Caco-2 (cell line): ENCODE measurements at regions not wholly inside any gene's neighbourhood (a gene's known extent, or its start where the extent isn't known, plus 50 kb on each side); places are given as distances from the start of the nearest gene placed in this dataset.

Experiments
- BruUV-seq: library from RNA; stranded (reverse); fragments of 400-500 nt; replicated peaks from 2 replicates; lab custom pipeline; 2021; lab: Mats Ljungman, UMichigan
- CTCF ChIA-PET: fragments of 300-600 bp; sonication (Branson Sonifier 250); formaldehyde crosslinking; loops from one replicate; lab custom pipeline; 2022; ENCODE audit warnings: antibody characterized with exemption; lab: Charles Lee
- POLR2A ChIA-PET: fragments of 300-600 bp; sonication (Branson Sonifier 250); formaldehyde crosslinking; loops from one replicate; lab custom pipeline; 2022; ENCODE audit warnings: antibody characterized with exemption; lab: Charles Lee
- DNase-seq, 2 experiments: peaks; one replicate each; pipeline versions ENCODE4 v3.0.0 to v3.0.0-alpha.2; 2020 to 2022
- H3K27me3 ChIP-seq: replicated peaks from 2 replicates; pipeline ENCODE4 v1.6.0; 2011; ENCODE audit warnings: low read length; ENCODE audit not compliant: control insufficient read depth, insufficient read depth
- H3K36me3 ChIP-seq: 2 replicates; pipeline ENCODE4 v1.5.1; 2011; ENCODE audit warnings: low read length; ENCODE audit not compliant: control insufficient read depth, insufficient read depth
- H3K4me1 ChIP-seq: fragments of 250-450 bp; sonication (Bioruptor Pico); 2 replicates; pipeline ENCODE4 v1.5.1; 2020; ENCODE audit warnings: mild to moderate bottlenecking
- H3K4me3 ChIP-seq: 2 replicates; pipeline ENCODE4 v1.5.1; 2011; ENCODE audit warnings: low read depth, mild to moderate bottlenecking, control low read depth, low read length
- H3K9me3 ChIP-seq: fragments of 250-450 bp; sonication (Bioruptor Pico); 2 replicates; pipeline ENCODE4 v1.5.1; 2020; ENCODE audit warnings: mild to moderate bottlenecking, moderate library complexity
- H3K27ac Mint-ChIP-seq: one replicate; pipeline ENCODE4 v1.8.0; 2022; ENCODE audit warnings: mixed read lengths; ENCODE audit not compliant: unreplicated experiment
- H3K27me3 Mint-ChIP-seq: one replicate; pipeline ENCODE4 v1.8.0; 2022; ENCODE audit warnings: mixed read lengths; ENCODE audit not compliant: insufficient read depth, unreplicated experiment
- H3K36me3 Mint-ChIP-seq: one replicate; pipeline ENCODE4 v1.8.0; 2022; ENCODE audit warnings: mild to moderate bottlenecking, mixed read lengths; ENCODE audit not compliant: insufficient read depth, unreplicated experiment
- H3K4me1 Mint-ChIP-seq: one replicate; pipeline ENCODE4 v1.8.0; 2022; ENCODE audit warnings: low read depth, mixed read lengths; ENCODE audit not compliant: unreplicated experiment
- H3K4me3 Mint-ChIP-seq: one replicate; pipeline ENCODE4 v1.8.0; 2022; ENCODE audit warnings: mild to moderate bottlenecking, moderate library complexity, mixed read lengths; ENCODE audit not compliant: unreplicated experiment
- H3K9me3 Mint-ChIP-seq: one replicate; pipeline ENCODE4 v1.8.0; 2022; ENCODE audit warnings: mixed read lengths; ENCODE audit not compliant: unreplicated experiment
- intact Hi-C: fragments of 100-400 bp; cut with micrococcal nuclease; formaldehyde crosslinking; loops from one replicate; pipeline ENCODE4 v1.10.0; 2022; ENCODE audit not compliant: unreplicated experiment
- TF ChIP-seq, protein P1 (sequence below), 2 experiments: fragments of 200-600 bp in 1 of 2; IDR thresholded peaks; 1 replicate in 1 of 2; 2 replicates in 1 of 2; pipeline versions ENCODE4 v1.5.1 to v1.8.0; 2011 to 2022; ENCODE audit warnings: antibody characterized with exemption in 1 of 2, control low read depth in 1 of 2, inconsistent platforms in 1 of 2, low read depth in 1 of 2, low read length in 1 of 2, mild to moderate bottlenecking in 1 of 2, moderate library complexity in 1 of 2; ENCODE audit not compliant: insufficient read depth in 1 of 2, severe bottlenecking in 1 of 2, unreplicated experiment in 1 of 2

DNA sequence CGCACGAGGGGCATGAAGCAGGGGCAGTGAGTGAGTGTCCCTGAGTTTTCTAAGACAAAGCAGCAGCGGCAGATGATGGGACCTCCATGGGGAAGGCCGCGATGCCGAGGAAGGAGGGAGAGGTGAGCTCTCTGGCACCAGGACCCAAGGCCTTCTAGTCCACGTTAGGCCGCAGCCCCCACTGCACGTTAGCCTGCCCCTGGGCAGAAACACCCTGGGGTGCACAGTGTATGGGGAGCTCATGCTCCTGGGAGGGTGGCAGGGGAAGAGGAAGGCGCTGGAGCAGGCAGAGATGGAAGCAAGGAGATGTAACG lies 97.3 kb upstream of the IKZF1 start:
- Mint-ChIP-seq H3K36me3 (no peaks in the 10 kb centered on the region), H3K27me3 (peaks cover 39% of the 10 kb centered on the region), H3K9me3 (no peaks in the 10 kb centered on the region), H3K4me3 (no peak overlapping the region), H3K27ac (no peak overlapping the region), H3K4me1 (peaks cover 12% of the 10 kb centered on the region)
- DNase-seq = no peak
- no peaks in the 10 kb centered on the region for H3K36me3 ChIP-seq
- BruUV-seq = no TSS peak
- no peaks in the 10 kb centered on the region for H3K4me1 ChIP-seq
- no peaks in the 10 kb centered on the region for H3K9me3 ChIP-seq
- H3K4me3 ChIP-seq = no peak overlapping the region
- H3K27me3 ChIP-seq = no peaks in the 10 kb centered on the region; the same call in 1 of the 2 replicates
- TF ChIP-seq, protein P1, sequence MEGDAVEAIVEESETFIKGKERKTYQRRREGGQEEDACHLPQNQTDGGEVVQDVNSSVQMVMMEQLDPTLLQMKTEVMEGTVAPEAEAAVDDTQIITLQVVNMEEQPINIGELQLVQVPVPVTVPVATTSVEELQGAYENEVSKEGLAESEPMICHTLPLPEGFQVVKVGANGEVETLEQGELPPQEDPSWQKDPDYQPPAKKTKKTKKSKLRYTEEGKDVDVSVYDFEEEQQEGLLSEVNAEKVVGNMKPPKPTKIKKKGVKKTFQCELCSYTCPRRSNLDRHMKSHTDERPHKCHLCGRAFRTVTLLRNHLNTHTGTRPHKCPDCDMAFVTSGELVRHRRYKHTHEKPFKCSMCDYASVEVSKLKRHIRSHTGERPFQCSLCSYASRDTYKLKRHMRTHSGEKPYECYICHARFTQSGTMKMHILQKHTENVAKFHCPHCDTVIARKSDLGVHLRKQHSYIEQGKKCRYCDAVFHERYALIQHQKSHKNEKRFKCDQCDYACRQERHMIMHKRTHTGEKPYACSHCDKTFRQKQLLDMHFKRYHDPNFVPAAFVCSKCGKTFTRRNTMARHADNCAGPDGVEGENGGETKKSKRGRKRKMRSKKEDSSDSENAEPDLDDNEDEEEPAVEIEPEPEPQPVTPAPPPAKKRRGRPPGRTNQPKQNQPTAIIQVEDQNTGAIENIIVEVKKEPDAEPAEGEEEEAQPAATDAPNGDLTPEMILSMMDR (IDR thresholded peaks at IDR 0.05; ENCODE audit: insufficient read depth in 1 of 2, low read depth in 1 of 2, low read length in 1 of 2, severe bottlenecking in 1 of 2, unreplicated experiment in 1 of 2) = no peak
- CTCF ChIA-PET = no interaction called here
- POLR2A ChIA-PET = no interaction called here
- intact Hi-C loops = loop anchor here (5.0 to 10.0 kb wide), 2 partner anchors 260 to 468 kb away; no protein-coding TSS in a partner anchor

GRCh38 chr7:50206453-50207250 lies 97.9 kb upstream of the IKZF1 start:
- intact Hi-C loops = loop anchor here (5.0 to 10.0 kb wide), 2 partner anchors 261 to 468 kb away; no protein-coding TSS in a partner anchor
- no peaks in the 10 kb centered on the region; the same call in 1 of the 2 replicates for H3K27me3 ChIP-seq
- no peak overlapping the region for H3K4me3 Mint-ChIP-seq
- ChIA-PET CTCF (interaction anchor here (0.6 kb wide), 1 partner anchor 118 kb away, joined by 4 read pairs; no protein-coding TSS in a partner anchor), POLR2A (no interaction called here)
- H3K27ac Mint-ChIP-seq = no peak overlapping the region
- H3K36me3 Mint-ChIP-seq = no peaks in the 10 kb centered on the region
- H3K4me1 ChIP-seq = no peaks in the 10 kb centered on the region
- TF ChIP-seq, protein P1 (IDR thresholded peaks at IDR 0.05; ENCODE audit: insufficient read depth in 1 of 2, low read depth in 1 of 2, low read length in 1 of 2, severe bottlenecking in 1 of 2, unreplicated experiment in 1 of 2) = no peak
- H3K9me3 Mint-ChIP-seq = no peaks in the 10 kb centered on the region
- no peaks in the 10 kb centered on the region for H3K9me3 ChIP-seq
- no peaks in the 10 kb centered on the region for H3K36me3 ChIP-seq
- H3K4me3 ChIP-seq = no peak overlapping the region
- peaks cover 12% of the 10 kb centered on the region for H3K4me1 Mint-ChIP-seq
- no peak for DNase-seq
- peaks cover 37% of the 10 kb centered on the region for H3K27me3 Mint-ChIP-seq
- BruUV-seq = no TSS peak

- Mint-ChIP-seq H3K36me3 (no peaks in the 10 kb centered on the region), H3K27ac (no peak overlapping the region), H3K4me3 (no peak overlapping the region), H3K4me1 (peaks cover 12% of the 10 kb centered on the region), H3K9me3 (no peaks in the 10 kb centered on the region), H3K27me3 (peaks cover 37% of the 10 kb centered on the region)
- H3K9me3 ChIP-seq = no peaks in the 10 kb centered on the region
- BruUV-seq = no TSS peak
- ChIA-PET CTCF (interaction anchor here (0.8 to 1.0 kb wide), 3 partner anchors 213 to 956 kb away, joined by 3 to 8 read pairs (median 4); no protein-coding TSS in a partner anchor), POLR2A (no interaction called here)
- no peaks in the 10 kb centered on the region for H3K27me3 ChIP-seq
- DNase-seq = no peak
- TF ChIP-seq, protein P1 (IDR thresholded peaks at IDR 0.05; ENCODE audit: insufficient read depth in 1 of 2, low read depth in 1 of 2, low read length in 1 of 2, severe bottlenecking in 1 of 2, unreplicated experiment in 1 of 2) = no peak
- H3K4me1 ChIP-seq = no peaks in the 10 kb centered on the region
- intact Hi-C loops = loop anchor here (1.0 to 10.0 kb wide), 5 partner anchors 112 to 470 kb away; partner anchors contain the start of gene ZPBP
- no peaks in the 10 kb centered on the region for H3K36me3 ChIP-seq
- H3K4me3 ChIP-seq = no peak overlapping the region
Measured at GRCh38 chr7:50205011-50205410, 99.5 kb upstream of the IKZF1 start.
